ENCODE measurements at regions not wholly inside any gene's neighbourhood (a gene's known extent, or its start where the extent isn't known, plus 50 kb on each side); places are given as distances from the start of the nearest gene placed in this dataset.

DNA sequence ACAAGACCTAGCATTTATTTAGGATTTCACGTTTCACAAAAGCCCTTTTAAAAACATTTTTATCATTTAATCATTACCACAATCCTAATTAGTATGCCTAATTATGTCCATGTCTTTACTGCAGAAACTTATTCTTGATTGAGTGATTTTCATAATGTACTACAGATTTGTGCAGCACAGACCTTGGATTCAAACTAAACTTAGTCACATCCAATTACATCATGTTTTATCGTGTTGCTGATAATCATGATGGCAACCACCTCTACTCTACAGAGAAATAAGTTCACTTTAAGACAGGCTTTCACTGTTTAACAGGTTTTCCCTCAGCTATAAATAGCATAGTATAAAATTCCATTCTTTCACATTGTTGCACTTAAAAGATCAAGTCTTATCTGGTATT lies 240.9 kb upstream of the RFC3 start (continued):
- no peak for TF ChIP-seq FOXM1 (IDR thresholded peaks at IDR 0.05; ENCODE audit: low read depth, low read length)

DNA sequence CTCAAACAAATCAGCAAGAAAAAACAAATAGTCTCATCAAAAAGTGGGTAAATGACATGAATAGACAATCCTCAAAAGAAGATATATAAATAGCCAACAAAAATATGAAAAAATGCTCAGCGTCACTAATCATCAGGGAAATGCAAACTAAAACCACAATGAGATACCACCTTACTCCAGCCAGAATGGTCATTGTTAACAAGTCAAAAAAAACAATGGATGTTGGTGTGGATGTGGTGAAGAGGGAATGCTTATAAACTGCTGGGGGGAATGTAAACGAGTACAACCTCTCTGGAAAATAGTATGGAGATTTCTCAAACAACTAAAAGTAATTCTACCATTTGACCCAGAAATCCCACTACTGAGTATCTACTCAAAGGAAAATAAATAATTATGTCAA lies 239.2 kb upstream of the RFC3 start:
- CTCF ChIA-PET = no interaction called here
- Histone ChIP-seq H3K27ac (ENCODE audit: control insufficient read depth, insufficient read depth) (no peak overlapping the region), H3K4me1 (ENCODE audit: control insufficient read depth, insufficient read depth, low read length) (no peaks in the 10 kb centered on the region), H2AFZ (ENCODE audit: control insufficient read depth, low read depth, low read length) (no peak overlapping the region), H3K4me3 (no peak overlapping the region), H3K9me3 (replicated peaks; ENCODE audit: control insufficient read depth, insufficient read depth, low read length) (no peaks in the 10 kb centered on the region), H3K4me2 (ENCODE audit: control insufficient read depth, insufficient read depth) (no peak overlapping the region), H3K9ac (ENCODE audit: control insufficient read depth, insufficient read depth, low read length) (no peak overlapping the region), H3K36me3 (ENCODE audit: control insufficient read depth in 2 of 2, insufficient read depth in 2 of 2, low read length in 1 of 2) (no peaks in the 10 kb centered on the region), H3K27me3 (replicated peaks in 1 of 2; ENCODE audit: control insufficient read depth in 2 of 2, insufficient read depth in 2 of 2, low read length in 1 of 2) (no peaks in the 10 kb centered on the region), H3K79me2 (ENCODE audit: control insufficient read depth, insufficient read depth, low read length) (no peaks in the 10 kb centered on the region), H4K20me1 (ENCODE audit: control insufficient read depth, insufficient read depth) (no peaks in the 10 kb centered on the region)
- DNase-seq (ENCODE audit: low read depth, low spot score) = no peak
- TF ChIP-seq FOXM1 (IDR thresholded peaks at IDR 0.05; ENCODE audit: low read depth, low read length) = no peak
- TF ChIP-seq TCF7 (IDR thresholded peaks at IDR 0.05; ENCODE audit: borderline replicate concordance) = no peak
- TF ChIP-seq KAT2A (conservative IDR thresholded peaks at IDR 0.05; ENCODE audit: control insufficient read depth, low read depth, low read length) = no peak
- TF ChIP-seq, protein P1, sequence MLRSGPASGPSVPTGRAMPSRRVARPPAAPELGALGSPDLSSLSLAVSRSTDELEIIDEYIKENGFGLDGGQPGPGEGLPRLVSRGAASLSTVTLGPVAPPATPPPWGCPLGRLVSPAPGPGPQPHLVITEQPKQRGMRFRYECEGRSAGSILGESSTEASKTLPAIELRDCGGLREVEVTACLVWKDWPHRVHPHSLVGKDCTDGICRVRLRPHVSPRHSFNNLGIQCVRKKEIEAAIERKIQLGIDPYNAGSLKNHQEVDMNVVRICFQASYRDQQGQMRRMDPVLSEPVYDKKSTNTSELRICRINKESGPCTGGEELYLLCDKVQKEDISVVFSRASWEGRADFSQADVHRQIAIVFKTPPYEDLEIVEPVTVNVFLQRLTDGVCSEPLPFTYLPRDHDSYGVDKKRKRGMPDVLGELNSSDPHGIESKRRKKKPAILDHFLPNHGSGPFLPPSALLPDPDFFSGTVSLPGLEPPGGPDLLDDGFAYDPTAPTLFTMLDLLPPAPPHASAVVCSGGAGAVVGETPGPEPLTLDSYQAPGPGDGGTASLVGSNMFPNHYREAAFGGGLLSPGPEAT (IDR thresholded peaks at IDR 0.05; ENCODE audit: low read depth) = no peak
- TF ChIP-seq EP300 (IDR thresholded peaks at IDR 0.05; ENCODE audit: borderline replicate concordance in 1 of 2, control insufficient read depth in 1 of 2, low read depth in 2 of 2, low read length in 2 of 2) = no peak
- TF ChIP-seq, protein P2, sequence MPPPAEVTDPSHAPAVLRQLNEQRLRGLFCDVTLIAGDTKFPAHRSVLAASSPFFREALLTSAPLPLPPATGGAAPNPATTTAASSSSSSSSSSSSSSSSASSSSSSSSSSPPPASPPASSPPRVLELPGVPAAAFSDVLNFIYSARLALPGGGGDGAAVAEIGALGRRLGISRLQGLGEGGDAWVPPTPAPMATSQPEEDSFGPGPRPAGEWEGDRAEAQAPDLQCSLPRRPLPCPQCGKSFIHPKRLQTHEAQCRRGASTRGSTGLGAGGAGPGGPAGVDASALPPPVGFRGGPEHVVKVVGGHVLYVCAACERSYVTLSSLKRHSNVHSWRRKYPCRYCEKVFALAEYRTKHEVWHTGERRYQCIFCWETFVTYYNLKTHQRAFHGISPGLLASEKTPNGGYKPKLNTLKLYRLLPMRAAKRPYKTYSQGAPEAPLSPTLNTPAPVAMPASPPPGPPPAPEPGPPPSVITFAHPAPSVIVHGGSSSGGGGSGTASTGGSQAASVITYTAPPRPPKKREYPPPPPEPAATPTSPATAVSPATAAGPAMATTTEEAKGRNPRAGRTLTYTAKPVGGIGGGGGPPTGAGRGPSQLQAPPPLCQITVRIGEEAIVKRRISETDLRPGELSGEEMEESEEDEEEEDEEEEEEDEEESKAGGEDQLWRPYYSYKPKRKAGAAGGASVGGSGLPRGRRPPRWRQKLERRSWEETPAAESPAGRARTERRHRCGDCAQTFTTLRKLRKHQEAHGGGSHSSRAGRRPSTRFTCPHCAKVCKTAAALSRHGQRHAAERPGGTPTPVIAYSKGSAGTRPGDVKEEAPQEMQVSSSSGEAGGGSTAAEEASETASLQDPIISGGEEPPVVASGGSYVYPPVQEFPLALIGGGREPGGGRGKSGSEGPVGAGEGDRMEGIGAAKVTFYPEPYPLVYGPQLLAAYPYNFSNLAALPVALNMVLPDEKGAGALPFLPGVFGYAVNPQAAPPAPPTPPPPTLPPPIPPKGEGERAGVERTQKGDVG (CRISPR knock-in tag; IDR thresholded peaks at IDR 0.05) = no peak
- TF ChIP-seq BRCA1 (IDR thresholded peaks at IDR 0.05; ENCODE audit: low read depth, low read length) = no peak
- TF ChIP-seq ZNF217 (IDR thresholded peaks at IDR 0.05) = no peak
- no peak for TF ChIP-seq YY1 (IDR thresholded peaks at IDR 0.05; ENCODE audit: low read depth, low read length)
- TF ChIP-seq, protein P3, sequence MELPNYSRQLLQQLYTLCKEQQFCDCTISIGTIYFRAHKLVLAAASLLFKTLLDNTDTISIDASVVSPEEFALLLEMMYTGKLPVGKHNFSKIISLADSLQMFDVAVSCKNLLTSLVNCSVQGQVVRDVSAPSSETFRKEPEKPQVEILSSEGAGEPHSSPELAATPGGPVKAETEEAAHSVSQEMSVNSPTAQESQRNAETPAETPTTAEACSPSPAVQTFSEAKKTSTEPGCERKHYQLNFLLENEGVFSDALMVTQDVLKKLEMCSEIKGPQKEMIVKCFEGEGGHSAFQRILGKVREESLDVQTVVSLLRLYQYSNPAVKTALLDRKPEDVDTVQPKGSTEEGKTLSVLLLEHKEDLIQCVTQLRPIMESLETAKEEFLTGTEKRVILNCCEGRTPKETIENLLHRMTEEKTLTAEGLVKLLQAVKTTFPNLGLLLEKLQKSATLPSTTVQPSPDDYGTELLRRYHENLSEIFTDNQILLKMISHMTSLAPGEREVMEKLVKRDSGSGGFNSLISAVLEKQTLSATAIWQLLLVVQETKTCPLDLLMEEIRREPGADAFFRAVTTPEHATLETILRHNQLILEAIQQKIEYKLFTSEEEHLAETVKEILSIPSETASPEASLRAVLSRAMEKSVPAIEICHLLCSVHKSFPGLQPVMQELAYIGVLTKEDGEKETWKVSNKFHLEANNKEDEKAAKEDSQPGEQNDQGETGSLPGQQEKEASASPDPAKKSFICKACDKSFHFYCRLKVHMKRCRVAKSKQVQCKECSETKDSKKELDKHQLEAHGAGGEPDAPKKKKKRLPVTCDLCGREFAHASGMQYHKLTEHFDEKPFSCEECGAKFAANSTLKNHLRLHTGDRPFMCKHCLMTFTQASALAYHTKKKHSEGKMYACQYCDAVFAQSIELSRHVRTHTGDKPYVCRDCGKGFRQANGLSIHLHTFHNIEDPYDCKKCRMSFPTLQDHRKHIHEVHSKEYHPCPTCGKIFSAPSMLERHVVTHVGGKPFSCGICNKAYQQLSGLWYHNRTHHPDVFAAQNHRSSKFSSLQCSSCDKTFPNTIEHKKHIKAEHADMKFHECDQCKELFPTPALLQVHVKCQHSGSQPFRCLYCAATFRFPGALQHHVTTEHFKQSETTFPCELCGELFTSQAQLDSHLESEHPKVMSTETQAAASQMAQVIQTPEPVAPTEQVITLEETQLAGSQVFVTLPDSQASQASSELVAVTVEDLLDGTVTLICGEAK (IDR thresholded peaks at IDR 0.05; ENCODE audit: borderline replicate concordance) = no peak
- 58% methylated on average over 2 of the region's 2 CpGs for WGBS (ENCODE audit: insufficient coverage, insufficient replicate concordance, low lambda C conversion rate, missing lambda C conversion rate)
- in situ Hi-C loops (cut with MboI) = no loop called here
- no peak for ATAC-seq
- intact Hi-C loops (cut with micrococcal nuclease; ENCODE audit: unreplicated experiment) = no loop called here
- no peak for FAIRE-seq
- RAD21 ChIA-PET (ENCODE audit: unreplicated experiment) = interaction anchor here (1.1 kb wide), 1 partner anchor 36 kb away, joined by 3 read pairs; no protein-coding TSS in a partner anchor
- no TSS peak for BruUV-seq (replicated peaks)
- POLR2A ChIA-PET = no interaction called here
- SMC1A ChIA-PET (ENCODE audit: uncharacterized antibody, unreplicated experiment) = interaction anchor here (1.1 kb wide), 1 partner anchor 36 kb away, joined by 3 read pairs; no protein-coding TSS in a partner anchor

Measured in GM12878 (cell line).